ENCODE measurements at regions not wholly inside any gene's neighbourhood (a gene's known extent, or its start where the extent isn't known, plus 50 kb on each side); places are given as distances from the start of the nearest gene placed in this dataset.

DNA sequence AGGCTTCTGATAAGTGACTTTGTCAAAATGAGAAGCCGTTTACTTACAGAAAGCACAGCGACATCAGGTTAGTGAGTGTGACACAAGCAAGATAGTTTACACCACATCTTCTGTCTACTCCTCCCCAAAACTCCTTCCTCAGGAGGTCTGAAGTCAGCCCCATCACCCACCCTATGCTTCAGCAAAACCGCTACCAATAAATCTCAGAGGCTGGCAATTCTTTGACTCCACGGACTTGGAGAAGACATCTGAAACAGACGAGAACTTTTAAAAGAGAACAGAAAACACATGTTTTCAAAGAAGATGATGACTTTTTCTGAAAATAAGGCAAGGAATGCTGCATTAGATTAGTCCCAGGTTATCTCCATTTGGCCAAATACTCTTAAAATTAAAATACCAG lies 261.1 kb downstream of the TBC1D4 start:
- H3K27me3 Mint-ChIP-seq (ENCODE audit: low read depth in 3 of 3): peaks cover 0 to 15% (median 14%) of the 10 kb centered on the region in 3 donors
- Histone ChIP-seq H3K79me2 (ENCODE audit: insufficient read depth, low read length) (no peaks in the 10 kb centered on the region), H3K4me3 (replicated peaks in 1 of 3; ENCODE audit: low read depth in 2 of 3, low read length in 3 of 3) (no peak overlapping the region), H3K4me2 (replicated peaks; ENCODE audit: extremely low read depth, low read length, poor library complexity, severe bottlenecking) (no peak overlapping the region), H3K9ac (ENCODE audit: insufficient read depth, low read length, poor library complexity, severe bottlenecking) (no peak overlapping the region), H2AFZ (ENCODE audit: insufficient read depth, low read depth, low read length, poor library complexity, severe bottlenecking) (no peak overlapping the region), H3K4me1 (ENCODE audit: control insufficient read depth in 1 of 2, insufficient read depth in 2 of 2, low read length in 2 of 2) (peaks cover 4 to 21% of the 10 kb centered on the region in 2 donors), H4K20me1 (ENCODE audit: insufficient read depth, low read length) (no peaks in the 10 kb centered on the region), H3K36me3 (replicated peaks in 1 of 2; ENCODE audit: control insufficient read depth in 1 of 2, insufficient read depth in 2 of 2, low read length in 2 of 2) (no peaks in the 10 kb centered on the region), H3K27me3 (ENCODE audit: control insufficient read depth in 2 of 2, insufficient read depth in 2 of 2, low read length in 2 of 2) (peaks cover 0 to 9% of the 10 kb centered on the region in 2 donors), H3K9me3 (replicated peaks in 1 of 2; ENCODE audit: control insufficient read depth in 1 of 2, insufficient read depth in 1 of 2, low read length in 2 of 2) (no peaks in the 10 kb centered on the region), H3K27ac (ENCODE audit: low read depth in 1 of 2, low read length in 2 of 2) (no peak overlapping the region)
- intact Hi-C loops (cut with micrococcal nuclease): no loop called here
- no peaks in the 10 kb centered on the region for H3K36me3 Mint-ChIP-seq
- no peak for DNase-seq
- peaks cover 0 to 11% (median 4%) of the 10 kb centered on the region in 7 donors for H3K9me3 Mint-ChIP-seq
- H3K4me3 Mint-ChIP-seq: no peak overlapping the region
- 79% methylated on average over 4 of the region's 5 CpGs for WGBS (ENCODE audit: insufficient coverage)
- H3K27ac Mint-ChIP-seq: no peak overlapping the region
- H3K4me1 Mint-ChIP-seq: peaks cover 22% of the 10 kb centered on the region
- TF ChIP-seq, protein P1, sequence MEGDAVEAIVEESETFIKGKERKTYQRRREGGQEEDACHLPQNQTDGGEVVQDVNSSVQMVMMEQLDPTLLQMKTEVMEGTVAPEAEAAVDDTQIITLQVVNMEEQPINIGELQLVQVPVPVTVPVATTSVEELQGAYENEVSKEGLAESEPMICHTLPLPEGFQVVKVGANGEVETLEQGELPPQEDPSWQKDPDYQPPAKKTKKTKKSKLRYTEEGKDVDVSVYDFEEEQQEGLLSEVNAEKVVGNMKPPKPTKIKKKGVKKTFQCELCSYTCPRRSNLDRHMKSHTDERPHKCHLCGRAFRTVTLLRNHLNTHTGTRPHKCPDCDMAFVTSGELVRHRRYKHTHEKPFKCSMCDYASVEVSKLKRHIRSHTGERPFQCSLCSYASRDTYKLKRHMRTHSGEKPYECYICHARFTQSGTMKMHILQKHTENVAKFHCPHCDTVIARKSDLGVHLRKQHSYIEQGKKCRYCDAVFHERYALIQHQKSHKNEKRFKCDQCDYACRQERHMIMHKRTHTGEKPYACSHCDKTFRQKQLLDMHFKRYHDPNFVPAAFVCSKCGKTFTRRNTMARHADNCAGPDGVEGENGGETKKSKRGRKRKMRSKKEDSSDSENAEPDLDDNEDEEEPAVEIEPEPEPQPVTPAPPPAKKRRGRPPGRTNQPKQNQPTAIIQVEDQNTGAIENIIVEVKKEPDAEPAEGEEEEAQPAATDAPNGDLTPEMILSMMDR (IDR thresholded peaks at IDR 0.05): no peak

DNA sequence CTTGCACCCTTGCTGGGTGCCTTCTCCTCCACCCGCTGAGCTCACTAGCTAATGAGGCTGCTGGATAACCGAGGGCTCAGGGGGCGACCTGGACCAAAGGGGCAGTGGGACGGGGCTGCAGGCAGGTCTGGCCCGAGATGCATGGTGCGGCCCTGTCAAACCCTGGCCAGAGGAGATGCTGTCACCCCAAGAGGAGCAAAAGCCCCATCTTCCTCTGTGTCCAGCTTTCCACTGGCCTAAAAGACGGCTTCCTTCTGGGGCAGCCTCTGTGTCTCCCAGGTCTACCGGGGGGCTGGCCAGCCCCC lies 261.8 kb downstream of the TBC1D4 start:
- Histone ChIP-seq H3K4me1 (ENCODE audit: control insufficient read depth in 1 of 2, insufficient read depth in 2 of 2, low read length in 2 of 2) (peaks cover 4 to 17% of the 10 kb centered on the region in 2 donors), H3K4me3 (replicated peaks in 1 of 3; ENCODE audit: low read depth in 2 of 3, low read length in 3 of 3) (no peak overlapping the region), H2AFZ (ENCODE audit: insufficient read depth, low read depth, low read length, poor library complexity, severe bottlenecking) (no peak overlapping the region), H3K27me3 (ENCODE audit: control insufficient read depth in 2 of 2, insufficient read depth in 2 of 2, low read length in 2 of 2) (peaks cover 0 to 10% of the 10 kb centered on the region in 2 donors), H4K20me1 (ENCODE audit: insufficient read depth, low read length) (no peaks in the 10 kb centered on the region), H3K79me2 (ENCODE audit: insufficient read depth, low read length) (no peaks in the 10 kb centered on the region), H3K9me3 (replicated peaks in 1 of 2; ENCODE audit: control insufficient read depth in 1 of 2, insufficient read depth in 1 of 2, low read length in 2 of 2) (no peaks in the 10 kb centered on the region), H3K9ac (ENCODE audit: insufficient read depth, low read length, poor library complexity, severe bottlenecking) (no peak overlapping the region), H3K36me3 (replicated peaks in 1 of 2; ENCODE audit: control insufficient read depth in 1 of 2, insufficient read depth in 2 of 2, low read length in 2 of 2) (no peaks in the 10 kb centered on the region), H3K27ac (ENCODE audit: low read depth in 1 of 2, low read length in 2 of 2) (no peak overlapping the region), H3K4me2 (replicated peaks; ENCODE audit: extremely low read depth, low read length, poor library complexity, severe bottlenecking) (no peak overlapping the region)
- DNase-seq: no peak
- no peaks in the 10 kb centered on the region for H3K36me3 Mint-ChIP-seq
- no peak overlapping the region for H3K27ac Mint-ChIP-seq
- peaks cover 22% of the 10 kb centered on the region for H3K4me1 Mint-ChIP-seq
- TF ChIP-seq, protein P1 (IDR thresholded peaks at IDR 0.05): no peak
- WGBS (ENCODE audit: insufficient coverage): 82% methylated on average over 7 of the region's 8 CpGs
- H3K9me3 Mint-ChIP-seq: peaks cover 0 to 11% (median 4%) of the 10 kb centered on the region in 7 donors
- H3K27me3 Mint-ChIP-seq (ENCODE audit: low read depth in 3 of 3): peaks cover 0 to 16% (median 15%) of the 10 kb centered on the region in 3 donors
- H3K4me3 Mint-ChIP-seq: no peak overlapping the region
- intact Hi-C loops (cut with micrococcal nuclease): no loop called here

All from CD14-positive monocyte (primary cell).